WI38 (cell line): ENCODE measurements at regions not wholly inside any gene's neighbourhood (a gene's known extent, or its start where the extent isn't known, plus 50 kb on each side); places are given as distances from the start of the nearest gene placed in this dataset.

Experiments used
- H3K4me3 ChIP-seq: 2 replicates; pipeline ENCODE4 v1.5.1; 2011; ENCODE audit warnings: low read depth, mild to moderate bottlenecking, control low read depth, low read length
- TF ChIP-seq, protein P1 (sequence below): IDR thresholded peaks from 2 replicates; pipeline ENCODE4 v1.5.1; 2012; ENCODE audit warnings: low read depth, mild to moderate bottlenecking, control low read depth, low read length

GRCh38 chr10:65377687-65378086 lies 1548.1 kb upstream of the LRRTM3 start:
- TF ChIP-seq, protein P1, sequence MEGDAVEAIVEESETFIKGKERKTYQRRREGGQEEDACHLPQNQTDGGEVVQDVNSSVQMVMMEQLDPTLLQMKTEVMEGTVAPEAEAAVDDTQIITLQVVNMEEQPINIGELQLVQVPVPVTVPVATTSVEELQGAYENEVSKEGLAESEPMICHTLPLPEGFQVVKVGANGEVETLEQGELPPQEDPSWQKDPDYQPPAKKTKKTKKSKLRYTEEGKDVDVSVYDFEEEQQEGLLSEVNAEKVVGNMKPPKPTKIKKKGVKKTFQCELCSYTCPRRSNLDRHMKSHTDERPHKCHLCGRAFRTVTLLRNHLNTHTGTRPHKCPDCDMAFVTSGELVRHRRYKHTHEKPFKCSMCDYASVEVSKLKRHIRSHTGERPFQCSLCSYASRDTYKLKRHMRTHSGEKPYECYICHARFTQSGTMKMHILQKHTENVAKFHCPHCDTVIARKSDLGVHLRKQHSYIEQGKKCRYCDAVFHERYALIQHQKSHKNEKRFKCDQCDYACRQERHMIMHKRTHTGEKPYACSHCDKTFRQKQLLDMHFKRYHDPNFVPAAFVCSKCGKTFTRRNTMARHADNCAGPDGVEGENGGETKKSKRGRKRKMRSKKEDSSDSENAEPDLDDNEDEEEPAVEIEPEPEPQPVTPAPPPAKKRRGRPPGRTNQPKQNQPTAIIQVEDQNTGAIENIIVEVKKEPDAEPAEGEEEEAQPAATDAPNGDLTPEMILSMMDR = no peak
- no peak overlapping the region for H3K4me3 ChIP-seq

DNA sequence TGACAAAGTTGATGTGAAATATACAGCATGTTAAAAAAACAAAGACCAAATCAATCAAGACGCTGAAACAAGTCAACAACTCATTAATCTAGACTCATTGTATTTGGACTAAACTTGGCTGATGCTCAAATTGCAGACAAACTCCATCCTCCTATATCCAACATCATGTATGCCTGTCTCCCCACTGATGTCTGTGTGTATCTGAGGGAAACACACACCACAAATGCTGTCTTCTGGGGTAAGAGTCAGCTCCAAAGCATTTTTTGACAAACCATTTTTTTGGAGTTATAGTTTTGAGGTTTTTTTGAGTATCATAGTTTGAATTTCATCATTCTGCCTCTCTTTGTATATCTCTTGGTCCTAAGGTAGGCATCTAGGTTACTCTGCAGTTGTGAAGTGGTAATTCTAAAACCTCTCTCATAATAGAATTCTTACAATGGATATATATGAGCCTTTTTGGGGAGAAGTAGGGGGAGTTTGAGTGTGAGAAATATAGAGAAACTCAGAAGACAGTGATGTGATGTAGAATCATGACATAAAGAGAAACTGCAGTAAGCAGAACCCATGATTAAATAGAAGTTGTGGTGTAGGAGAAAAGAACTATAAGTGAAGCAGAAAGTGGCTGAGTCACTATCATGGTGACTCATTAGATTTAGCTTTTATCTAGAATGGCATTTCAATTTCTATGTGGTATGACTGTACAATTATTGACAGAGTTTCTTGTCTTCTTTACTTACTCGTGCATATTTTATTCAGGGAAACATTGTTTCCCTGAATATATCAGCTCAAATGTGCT lies 1531.1 kb upstream of the LRRTM3 start:
- TF ChIP-seq, protein P1 = no peak

DNA sequence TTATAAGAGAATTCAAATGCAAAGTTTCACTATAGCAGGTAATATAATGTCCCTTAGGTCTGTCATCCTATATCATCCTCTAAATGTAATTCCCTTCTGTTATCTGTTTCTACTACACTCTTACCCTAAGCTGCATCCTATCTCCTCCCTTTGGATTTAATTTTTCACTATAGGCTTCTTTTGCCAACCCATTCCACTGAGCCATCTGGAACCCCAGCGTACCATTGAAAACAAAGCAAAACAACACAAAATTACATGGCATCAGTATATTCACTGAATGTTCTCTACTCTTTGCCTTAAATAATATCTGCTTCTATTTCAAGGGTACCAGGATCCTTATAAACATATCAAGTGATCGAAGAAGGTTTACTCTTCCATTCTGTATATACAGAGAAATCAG lies 1530.2 kb upstream of the LRRTM3 start:
- TF ChIP-seq, protein P1 = no peak

More for the DNA sequence above, 1531.1 kb upstream of the LRRTM3 start:
- H3K4me3 ChIP-seq = no peak overlapping the region

DNA sequence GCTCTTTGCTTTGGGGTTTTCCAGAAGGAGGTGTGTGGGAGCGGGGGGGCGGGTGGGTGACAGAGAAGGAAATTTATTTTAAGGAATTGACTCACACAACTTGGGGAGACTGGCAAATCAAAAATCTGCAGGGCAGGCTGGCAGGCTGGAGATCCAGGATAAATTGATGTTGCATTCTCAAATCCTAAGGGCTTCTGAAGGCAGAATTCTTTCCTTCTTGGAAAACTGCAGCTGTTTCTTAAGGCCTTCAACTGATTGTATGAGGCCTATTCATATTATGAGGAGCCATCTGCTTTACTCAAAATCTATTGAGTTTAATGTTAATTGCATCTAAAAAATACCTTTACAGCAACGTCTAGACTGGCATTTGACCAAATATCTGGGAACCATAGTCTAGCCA lies 1528.8 kb upstream of the LRRTM3 start:
- no peak overlapping the region for H3K4me3 ChIP-seq
- TF ChIP-seq, protein P1 = no peak

More for the DNA sequence above, 1530.2 kb upstream of the LRRTM3 start:
- no peak overlapping the region for H3K4me3 ChIP-seq

- TF ChIP-seq, protein P1 = no peak
- H3K4me3 ChIP-seq = no peak overlapping the region
Observed at GRCh38 chr10:65408401-65408800, 1517.4 kb upstream of the LRRTM3 start.

- TF ChIP-seq, protein P1 = no peak
- no peak overlapping the region for H3K4me3 ChIP-seq
Observed at GRCh38 chr10:65413001-65413400, 1512.8 kb upstream of the LRRTM3 start.

DNA sequence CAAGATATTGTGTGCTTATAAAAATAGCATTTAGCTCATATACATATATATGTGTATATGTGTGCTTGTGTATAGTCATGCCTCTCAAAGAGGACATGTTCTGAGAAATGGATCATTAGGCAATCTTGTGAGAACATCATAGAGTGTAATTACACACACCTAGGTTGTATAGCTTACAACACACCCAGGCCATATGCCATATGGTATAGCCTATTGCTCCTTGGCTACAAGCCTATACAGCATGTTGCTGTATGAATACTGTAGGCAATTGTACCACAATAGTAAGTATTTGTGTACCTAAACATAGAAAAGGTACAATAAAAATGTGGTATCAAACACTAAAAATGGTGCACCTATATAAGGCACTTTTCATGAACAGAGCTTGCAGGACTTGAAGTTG lies 1510.5 kb upstream of the LRRTM3 start:
- TF ChIP-seq, protein P1 = no peak
- H3K4me3 ChIP-seq = no peak overlapping the region
